ENCODE measurements at regions not wholly inside any gene's neighbourhood (a gene's known extent, or its start where the extent isn't known, plus 50 kb on each side); places are given as distances from the start of the nearest gene placed in this dataset.

DNA sequence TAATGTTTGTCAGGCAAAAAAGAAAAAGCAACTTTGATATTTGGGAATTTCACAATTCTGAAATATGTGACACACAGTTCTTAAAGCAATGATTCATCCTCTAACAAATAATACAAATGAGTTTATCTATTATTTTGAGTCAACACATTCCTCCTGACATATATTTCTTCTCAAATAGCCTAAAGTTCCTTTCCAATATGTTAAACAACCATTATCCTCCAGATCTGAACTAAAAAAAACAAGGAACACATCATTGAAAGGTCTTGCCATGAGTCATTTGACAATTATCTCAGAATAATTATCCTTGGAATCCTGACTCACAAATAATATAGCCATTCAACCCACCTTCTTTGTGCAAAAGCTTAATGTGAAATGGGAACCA lies 208.7 kb upstream of the CDIN1 start:
- no peak overlapping the region for H3K27ac Mint-ChIP-seq (ENCODE audit: unreplicated experiment)
- no peak for TF ChIP-seq CTCF (IDR thresholded peaks at IDR 0.05; ENCODE audit: unreplicated experiment)
- no peaks in the 10 kb centered on the region for H3K9me3 Mint-ChIP-seq (ENCODE audit: unreplicated experiment)
- H3K4me3 Mint-ChIP-seq (ENCODE audit: unreplicated experiment) = no peak overlapping the region
- no peaks in the 10 kb centered on the region for H3K36me3 Mint-ChIP-seq (ENCODE audit: low read depth, unreplicated experiment)
- no peaks in the 10 kb centered on the region for H3K4me1 Mint-ChIP-seq (ENCODE audit: unreplicated experiment)
- H3K27me3 Mint-ChIP-seq (ENCODE audit: unreplicated experiment) = no peaks in the 10 kb centered on the region
- no peak for DNase-seq (ENCODE audit: low spot score)

- no peaks in the 10 kb centered on the region for H3K4me1 Mint-ChIP-seq (ENCODE audit: unreplicated experiment)
- no peaks in the 10 kb centered on the region for H3K36me3 Mint-ChIP-seq (ENCODE audit: low read depth, unreplicated experiment)
- no peak overlapping the region for H3K27ac Mint-ChIP-seq (ENCODE audit: unreplicated experiment)
- no peak for DNase-seq (ENCODE audit: low spot score)
- no peak for TF ChIP-seq CTCF (IDR thresholded peaks at IDR 0.05; ENCODE audit: unreplicated experiment)
- no peaks in the 10 kb centered on the region for H3K9me3 Mint-ChIP-seq (ENCODE audit: unreplicated experiment)
- no peak overlapping the region for H3K4me3 Mint-ChIP-seq (ENCODE audit: unreplicated experiment)
- no peaks in the 10 kb centered on the region for H3K27me3 Mint-ChIP-seq (ENCODE audit: unreplicated experiment)
Observed at GRCh38 chr15:36371509-36371908, 207.9 kb upstream of the CDIN1 start.

DNA sequence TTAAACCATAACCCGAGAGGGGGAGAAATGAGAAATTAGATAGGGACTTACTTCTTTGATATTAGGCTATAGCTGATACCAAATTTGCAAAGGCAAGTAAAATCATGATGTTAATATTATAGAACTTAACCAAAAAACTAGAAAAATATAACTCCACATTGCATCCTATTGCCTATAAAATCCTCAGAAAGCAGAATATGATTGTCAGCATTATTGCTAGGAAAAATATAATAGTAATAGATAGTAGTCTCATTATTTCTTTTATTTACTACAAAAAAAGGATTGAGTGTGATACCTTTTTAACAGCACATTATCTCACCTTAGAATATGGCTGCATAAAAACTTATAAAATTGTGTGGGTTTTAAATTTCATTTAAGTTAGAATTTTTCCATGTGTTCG lies 206.5 kb upstream of the CDIN1 start:
- H3K36me3 Mint-ChIP-seq (ENCODE audit: low read depth, unreplicated experiment) = no peaks in the 10 kb centered on the region
- TF ChIP-seq CTCF (IDR thresholded peaks at IDR 0.05; ENCODE audit: unreplicated experiment) = no peak
- no peaks in the 10 kb centered on the region for H3K27me3 Mint-ChIP-seq (ENCODE audit: unreplicated experiment)
- H3K4me1 Mint-ChIP-seq (ENCODE audit: unreplicated experiment) = no peaks in the 10 kb centered on the region
- H3K9me3 Mint-ChIP-seq (ENCODE audit: unreplicated experiment) = no peaks in the 10 kb centered on the region
- H3K27ac Mint-ChIP-seq (ENCODE audit: unreplicated experiment) = no peak overlapping the region
- no peak overlapping the region for H3K4me3 Mint-ChIP-seq (ENCODE audit: unreplicated experiment)
- DNase-seq (ENCODE audit: low spot score) = no peak

DNA sequence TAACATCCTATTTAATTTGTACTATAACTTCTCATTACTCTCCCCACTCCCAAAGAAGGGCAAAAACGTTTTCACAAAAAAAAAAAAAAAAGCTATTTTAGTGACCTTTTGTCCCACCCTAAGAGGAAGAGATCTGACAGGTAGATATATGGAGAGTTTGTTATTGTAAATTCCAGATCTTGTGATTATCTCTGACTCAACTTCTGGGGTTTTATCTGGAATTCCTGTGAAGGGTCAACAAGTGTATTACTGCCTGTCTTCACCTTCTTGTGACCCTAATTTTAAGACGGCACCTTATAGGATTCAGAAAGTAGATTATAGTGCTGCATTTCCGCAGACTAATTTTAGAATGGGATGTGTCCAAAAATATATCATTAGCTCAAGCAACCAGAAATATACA lies 205.9 kb upstream of the CDIN1 start:
- Mint-ChIP-seq H3K27ac (ENCODE audit: unreplicated experiment) (no peak overlapping the region), H3K9me3 (ENCODE audit: unreplicated experiment) (no peaks in the 10 kb centered on the region), H3K27me3 (ENCODE audit: unreplicated experiment) (no peaks in the 10 kb centered on the region), H3K36me3 (ENCODE audit: low read depth, unreplicated experiment) (no peaks in the 10 kb centered on the region), H3K4me3 (ENCODE audit: unreplicated experiment) (no peak overlapping the region), H3K4me1 (ENCODE audit: unreplicated experiment) (no peaks in the 10 kb centered on the region)
- DNase-seq (ENCODE audit: low spot score) = no peak
- no peak for TF ChIP-seq CTCF (IDR thresholded peaks at IDR 0.05; ENCODE audit: unreplicated experiment)

DNA sequence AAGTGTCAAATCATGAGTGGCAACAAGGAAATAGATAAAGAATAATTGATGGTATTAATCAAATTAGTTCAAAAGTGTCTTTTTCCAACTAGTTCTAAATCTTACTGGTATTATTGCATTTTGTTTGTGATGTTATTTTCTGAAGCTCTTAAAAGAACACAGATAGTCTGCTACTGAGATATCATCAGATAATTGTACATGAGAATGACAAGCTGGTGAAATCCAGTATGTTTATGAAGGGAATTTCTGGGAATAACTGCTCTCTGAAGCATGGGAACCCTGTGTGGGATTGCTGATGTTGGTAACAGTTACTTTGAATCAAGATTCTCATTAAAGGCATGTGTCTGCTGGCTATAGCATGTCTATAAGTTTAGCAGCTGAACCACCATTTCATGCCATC lies 190.3 kb upstream of the CDIN1 start:
- no peak overlapping the region for H3K27ac Mint-ChIP-seq (ENCODE audit: unreplicated experiment)
- TF ChIP-seq CTCF (IDR thresholded peaks at IDR 0.05; ENCODE audit: unreplicated experiment) = no peak
- no peaks in the 10 kb centered on the region for H3K27me3 Mint-ChIP-seq (ENCODE audit: unreplicated experiment)
- H3K4me3 Mint-ChIP-seq (ENCODE audit: unreplicated experiment) = no peak overlapping the region
- H3K9me3 Mint-ChIP-seq (ENCODE audit: unreplicated experiment) = no peaks in the 10 kb centered on the region
- DNase-seq (ENCODE audit: low spot score) = no peak
- no peaks in the 10 kb centered on the region for H3K4me1 Mint-ChIP-seq (ENCODE audit: unreplicated experiment)
- no peaks in the 10 kb centered on the region for H3K36me3 Mint-ChIP-seq (ENCODE audit: low read depth, unreplicated experiment)
